GM23248 (cell line): ENCODE measurements at regions not wholly inside any gene's neighbourhood (a gene's known extent, or its start where the extent isn't known, plus 50 kb on each side); places are given as distances from the start of the nearest gene placed in this dataset.

Source experiments
- EZH2 ChIP-seq: fragments of 200-600 bp; sonication (generic); IDR thresholded peaks from 2 replicates; pipeline ENCODE4 v1.6.1; 2018; ENCODE audit warnings: antibody characterized with exemption, mild to moderate bottlenecking; ENCODE audit not compliant: insufficient read depth, poor library complexity, severe bottlenecking
- EZH2phosphoT487 ChIP-seq: fragments of 200-600 bp; sonication (generic); IDR thresholded peaks from 2 replicates; pipeline ENCODE4 v1.6.1; 2018; ENCODE audit warnings: antibody characterized with exemption, moderate library complexity, mild to moderate bottlenecking, low read depth; ENCODE audit not compliant: insufficient read depth

GRCh38 chr15:70267879-70268278, 170.2 kb upstream of the TLE3 start:
- TF ChIP-seq EZH2phosphoT487 (no peak), EZH2 (no peak)
